ENCODE measurements at regions not wholly inside any gene's neighbourhood (a gene's known extent, or its start where the extent isn't known, plus 50 kb on each side); places are given as distances from the start of the nearest gene placed in this dataset.

DNA sequence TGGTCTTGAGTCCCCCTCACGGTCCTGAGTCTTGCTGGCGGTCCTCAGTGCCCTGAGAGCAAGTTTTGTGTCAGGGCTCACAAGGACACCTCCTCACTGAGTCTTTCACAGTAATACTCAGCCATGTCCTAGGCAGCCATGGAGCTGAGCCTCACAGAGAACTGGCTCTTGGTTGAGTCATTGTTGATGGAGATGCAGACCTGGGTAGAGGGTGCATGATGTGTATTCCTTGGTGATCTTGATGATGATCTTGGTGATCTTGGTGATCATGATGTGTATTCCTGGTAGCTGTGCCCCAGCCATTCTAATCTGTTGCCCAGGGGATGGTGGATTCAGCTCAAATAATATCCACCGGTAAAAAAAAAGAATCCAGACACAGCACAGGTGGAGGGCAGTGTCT is 495.4 kb downstream of the TMEM121 start:
- TF ChIP-seq POLR2A (IDR thresholded peaks at IDR 0.05; ENCODE audit: low read depth, low read length) (no peak), POLR2AphosphoS5 (IDR thresholded peaks at IDR 0.05; ENCODE audit: low read depth, low read length) (no peak), TAF1 (IDR thresholded peaks at IDR 0.05; ENCODE audit: low read depth, low read length) (no peak), SPI1 (IDR thresholded peaks at IDR 0.05; ENCODE audit: low read depth, low read length) (no peak)
